A549 (cell line): ENCODE measurements at regions not wholly inside any gene's neighbourhood (a gene's known extent, or its start where the extent isn't known, plus 50 kb on each side); places are given as distances from the start of the nearest gene placed in this dataset.

Source experiments
- EP300 ChIP-seq, 2 experiments: fragments of >200 bp; sonication (Bioruptor Twin); formaldehyde crosslinking; IDR thresholded peaks; 2 replicates in 1 of 2; 3 replicates in 1 of 2; pipeline ENCODE4 v1.6.1; 2016 to 2017
- JUN ChIP-seq, 2 experiments: fragments of >200 bp; sonication (Bioruptor Twin); formaldehyde crosslinking; IDR thresholded peaks; 2 replicates in 1 of 2; 3 replicates in 1 of 2; pipeline ENCODE4 v1.6.1; 2016 to 2017
- MYC ChIP-seq: IDR thresholded peaks from 2 replicates; pipeline ENCODE4 v1.6.1; 2012; ENCODE audit warnings: mild to moderate bottlenecking, inconsistent platforms, low read length, improper control_type of control experiment, borderline replicate concordance
- POLR2A ChIP-seq: IDR thresholded peaks from 2 replicates; pipeline ENCODE4 v1.6.1; 2012; ENCODE audit warnings: mild to moderate bottlenecking, low read length
- RNF2 ChIP-seq: fragments of 200-600 bp; sonication (generic); IDR thresholded peaks from 2 replicates; pipeline ENCODE4 v1.6.1; 2016; ENCODE audit warnings: low read depth, mild to moderate bottlenecking, antibody characterized with exemption, moderate library complexity, borderline replicate concordance
- TF ChIP-seq, protein P1 (sequence below): fragments of >200 bp; sonication (Bioruptor Twin); formaldehyde crosslinking; IDR thresholded peaks from 3 replicates; pipeline ENCODE4 v1.5.1; 2016
- TF ChIP-seq, protein P2 (sequence below): IDR thresholded peaks from 2 replicates; pipeline ENCODE4 v1.6.1; 2012

DNA sequence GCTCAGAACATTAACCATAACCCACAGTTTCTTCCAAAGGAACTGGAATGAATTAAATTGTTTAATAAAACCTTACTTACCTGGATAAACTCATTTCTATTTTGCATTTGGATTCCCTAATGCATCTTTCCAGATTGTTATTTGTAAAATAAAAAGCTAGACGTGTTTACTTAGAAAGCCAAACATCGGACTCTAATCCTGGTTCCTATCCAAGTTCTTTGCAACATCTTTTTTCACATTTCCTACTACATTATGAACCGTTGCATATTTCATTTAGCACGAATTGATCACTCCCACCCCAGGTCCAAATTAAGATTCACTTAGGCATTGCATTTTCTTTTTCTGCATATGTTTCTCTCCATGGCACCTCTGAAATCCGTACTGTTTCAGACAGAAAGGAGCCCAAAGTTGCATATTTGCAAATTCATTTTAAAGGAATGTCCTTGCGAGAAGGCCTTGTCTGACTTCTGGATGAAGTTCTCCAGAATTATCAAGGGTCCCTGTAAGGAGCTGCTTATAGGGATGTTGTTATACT lies 164.4 kb upstream of the GSC start:
- TF ChIP-seq, protein P1, sequence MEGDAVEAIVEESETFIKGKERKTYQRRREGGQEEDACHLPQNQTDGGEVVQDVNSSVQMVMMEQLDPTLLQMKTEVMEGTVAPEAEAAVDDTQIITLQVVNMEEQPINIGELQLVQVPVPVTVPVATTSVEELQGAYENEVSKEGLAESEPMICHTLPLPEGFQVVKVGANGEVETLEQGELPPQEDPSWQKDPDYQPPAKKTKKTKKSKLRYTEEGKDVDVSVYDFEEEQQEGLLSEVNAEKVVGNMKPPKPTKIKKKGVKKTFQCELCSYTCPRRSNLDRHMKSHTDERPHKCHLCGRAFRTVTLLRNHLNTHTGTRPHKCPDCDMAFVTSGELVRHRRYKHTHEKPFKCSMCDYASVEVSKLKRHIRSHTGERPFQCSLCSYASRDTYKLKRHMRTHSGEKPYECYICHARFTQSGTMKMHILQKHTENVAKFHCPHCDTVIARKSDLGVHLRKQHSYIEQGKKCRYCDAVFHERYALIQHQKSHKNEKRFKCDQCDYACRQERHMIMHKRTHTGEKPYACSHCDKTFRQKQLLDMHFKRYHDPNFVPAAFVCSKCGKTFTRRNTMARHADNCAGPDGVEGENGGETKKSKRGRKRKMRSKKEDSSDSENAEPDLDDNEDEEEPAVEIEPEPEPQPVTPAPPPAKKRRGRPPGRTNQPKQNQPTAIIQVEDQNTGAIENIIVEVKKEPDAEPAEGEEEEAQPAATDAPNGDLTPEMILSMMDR = no peak
- TF ChIP-seq EP300 (IDR thresholded peaks at IDR 0.05) (no peak), MYC (no peak), JUN (IDR thresholded peaks at IDR 0.05) (no peak), POLR2A (no peak), RNF2 (no peak)
- TF ChIP-seq, protein P2, sequence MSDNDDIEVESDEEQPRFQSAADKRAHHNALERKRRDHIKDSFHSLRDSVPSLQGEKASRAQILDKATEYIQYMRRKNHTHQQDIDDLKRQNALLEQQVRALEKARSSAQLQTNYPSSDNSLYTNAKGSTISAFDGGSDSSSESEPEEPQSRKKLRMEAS = no peak
